ENCODE measurements at regions not wholly inside any gene's neighbourhood (a gene's known extent, or its start where the extent isn't known, plus 50 kb on each side); places are given as distances from the start of the nearest gene placed in this dataset.
A peak's percentile ranks its signal among the peaks of the same experiment; 100 is the strongest.

GRCh38 chr2:126359494-126359893 lies 296.5 kb upstream of the GYPC start:
- no peaks in the 10 kb centered on the region for H3K36me3 Mint-ChIP-seq (ENCODE audit: unreplicated experiment)
- no peaks in the 10 kb centered on the region for H3K27me3 Mint-ChIP-seq (ENCODE audit: unreplicated experiment)
- no peak for DNase-seq (ENCODE audit: extremely low spot score, unreplicated experiment)
- no peak overlapping the region for H3K4me3 Mint-ChIP-seq (ENCODE audit: unreplicated experiment)
- H3K27ac Mint-ChIP-seq (ENCODE audit: unreplicated experiment), result no peak overlapping the region
- H3K9me3 Mint-ChIP-seq (ENCODE audit: unreplicated experiment), result no peaks in the 10 kb centered on the region
- no peaks in the 10 kb centered on the region for H3K4me1 Mint-ChIP-seq (ENCODE audit: unreplicated experiment)
- TF ChIP-seq CTCF (IDR thresholded peaks at IDR 0.05), result peak; percentile 31

DNA sequence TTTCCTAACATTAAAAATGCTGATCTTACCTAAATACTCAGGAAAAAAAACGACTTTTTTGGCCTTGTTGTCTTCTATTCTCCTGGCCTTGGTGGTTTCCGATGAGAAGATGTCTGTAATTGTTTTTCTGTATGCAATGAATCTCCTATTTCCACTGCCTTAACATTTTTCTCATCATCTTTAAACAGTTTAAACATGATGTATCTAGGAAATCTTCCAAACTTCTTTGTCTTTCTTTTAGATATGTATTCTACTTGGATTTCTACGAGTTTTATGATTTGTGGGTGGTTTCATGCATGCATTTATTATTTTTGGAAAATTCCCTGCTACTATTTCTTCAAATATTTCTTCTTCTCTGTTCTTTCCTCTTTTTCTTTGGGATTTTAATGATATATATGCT lies 288.6 kb upstream of the GYPC start:
- Mint-ChIP-seq H3K4me3 (ENCODE audit: unreplicated experiment) (no peak overlapping the region), H3K36me3 (ENCODE audit: unreplicated experiment) (no peaks in the 10 kb centered on the region), H3K27me3 (ENCODE audit: unreplicated experiment) (no peaks in the 10 kb centered on the region), H3K9me3 (ENCODE audit: unreplicated experiment) (no peaks in the 10 kb centered on the region), H3K4me1 (ENCODE audit: unreplicated experiment) (peaks cover 4% of the 10 kb centered on the region), H3K27ac (ENCODE audit: unreplicated experiment) (no peak overlapping the region)
- no peak for TF ChIP-seq CTCF (IDR thresholded peaks at IDR 0.05)
- DNase-seq (ENCODE audit: extremely low spot score, unreplicated experiment), result no peak

DNA sequence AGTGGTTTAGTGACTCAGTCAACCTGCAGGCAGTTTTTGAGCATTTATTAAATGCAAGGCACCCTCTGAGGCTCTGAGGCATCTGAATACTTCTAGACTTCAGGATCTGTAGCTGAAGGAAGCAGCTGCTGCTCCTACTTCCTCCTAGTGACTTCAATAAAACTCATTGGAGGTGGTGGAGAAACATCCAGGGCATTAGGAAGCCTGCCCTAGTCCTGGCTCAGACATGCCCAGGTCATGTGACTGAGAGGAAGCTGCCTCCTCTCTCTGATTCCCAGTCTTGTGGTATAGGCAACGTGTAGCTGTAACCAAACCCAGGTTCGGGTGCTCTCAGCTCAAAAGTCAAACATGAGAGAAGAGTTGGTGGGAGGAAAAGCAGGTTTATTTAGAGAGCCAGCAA lies 287.2 kb upstream of the GYPC start:
- no peak overlapping the region for H3K27ac Mint-ChIP-seq (ENCODE audit: unreplicated experiment)
- H3K27me3 Mint-ChIP-seq (ENCODE audit: unreplicated experiment), result no peaks in the 10 kb centered on the region
- no peaks in the 10 kb centered on the region for H3K36me3 Mint-ChIP-seq (ENCODE audit: unreplicated experiment)
- TF ChIP-seq CTCF (IDR thresholded peaks at IDR 0.05), result no peak
- no peak overlapping the region for H3K4me3 Mint-ChIP-seq (ENCODE audit: unreplicated experiment)
- peaks cover 2% of the 10 kb centered on the region for H3K9me3 Mint-ChIP-seq (ENCODE audit: unreplicated experiment)
- no peak for DNase-seq (ENCODE audit: extremely low spot score, unreplicated experiment)
- peaks cover 4% of the 10 kb centered on the region for H3K4me1 Mint-ChIP-seq (ENCODE audit: unreplicated experiment)

DNA sequence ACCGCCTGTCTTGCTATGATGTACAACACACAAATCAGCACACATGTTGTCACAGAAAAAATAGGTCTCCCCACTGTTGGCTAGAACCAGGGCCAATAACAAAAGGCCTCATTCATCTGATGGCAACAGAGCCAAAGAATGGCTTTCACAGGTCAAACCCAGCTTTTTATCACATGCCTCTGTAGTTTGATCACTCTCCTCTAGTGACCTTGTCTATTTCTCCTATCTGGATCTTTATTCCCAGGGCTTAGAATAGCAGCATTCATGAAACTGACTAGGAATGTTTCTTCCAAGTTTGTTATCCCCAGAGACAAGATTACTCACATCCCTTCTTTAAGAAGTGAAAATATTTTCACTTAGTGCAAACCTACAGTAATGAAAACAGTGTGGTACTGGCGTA lies 285.8 kb upstream of the GYPC start:
- H3K27me3 Mint-ChIP-seq (ENCODE audit: unreplicated experiment), result no peaks in the 10 kb centered on the region
- H3K36me3 Mint-ChIP-seq (ENCODE audit: unreplicated experiment), result no peaks in the 10 kb centered on the region
- no peak for TF ChIP-seq CTCF (IDR thresholded peaks at IDR 0.05)
- H3K4me1 Mint-ChIP-seq (ENCODE audit: unreplicated experiment), result peaks cover 4% of the 10 kb centered on the region
- peaks cover 6% of the 10 kb centered on the region for H3K9me3 Mint-ChIP-seq (ENCODE audit: unreplicated experiment)
- no peak for DNase-seq (ENCODE audit: extremely low spot score, unreplicated experiment)
- H3K27ac Mint-ChIP-seq (ENCODE audit: unreplicated experiment), result no peak overlapping the region
- H3K4me3 Mint-ChIP-seq (ENCODE audit: unreplicated experiment), result no peak overlapping the region

DNA sequence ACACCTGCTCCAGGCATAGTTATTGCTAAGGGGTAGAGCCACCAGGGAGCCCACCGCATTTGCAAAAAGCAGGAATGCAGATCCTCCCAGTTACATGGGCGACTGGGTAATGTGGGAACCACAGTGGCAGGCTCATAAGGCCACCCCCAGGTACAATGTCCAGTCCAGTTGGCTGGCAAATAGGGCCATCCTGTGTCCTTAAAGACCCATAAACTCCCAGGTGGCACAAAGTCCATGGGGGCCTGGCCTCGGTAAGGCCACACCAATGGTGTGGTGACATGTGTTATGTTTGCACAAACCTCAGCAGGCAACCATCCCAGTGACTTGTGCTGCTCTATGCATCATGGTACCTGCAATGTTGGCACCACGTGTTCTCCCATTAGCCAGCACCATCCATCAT lies 283.6 kb upstream of the GYPC start:
- H3K4me3 Mint-ChIP-seq (ENCODE audit: unreplicated experiment), result no peak overlapping the region
- peaks cover 6% of the 10 kb centered on the region for H3K9me3 Mint-ChIP-seq (ENCODE audit: unreplicated experiment)
- peaks cover 4% of the 10 kb centered on the region for H3K4me1 Mint-ChIP-seq (ENCODE audit: unreplicated experiment)
- no peak for TF ChIP-seq CTCF (IDR thresholded peaks at IDR 0.05)
- no peaks in the 10 kb centered on the region for H3K36me3 Mint-ChIP-seq (ENCODE audit: unreplicated experiment)
- no peak for DNase-seq (ENCODE audit: extremely low spot score, unreplicated experiment)
- H3K27me3 Mint-ChIP-seq (ENCODE audit: unreplicated experiment), result no peaks in the 10 kb centered on the region
- no peak overlapping the region for H3K27ac Mint-ChIP-seq (ENCODE audit: unreplicated experiment)

Data from osteocyte (in vitro differentiated cells).